ENCODE measurements at regions not wholly inside any gene's neighbourhood (a gene's known extent, or its start where the extent isn't known, plus 50 kb on each side); places are given as distances from the start of the nearest gene placed in this dataset.

DNA sequence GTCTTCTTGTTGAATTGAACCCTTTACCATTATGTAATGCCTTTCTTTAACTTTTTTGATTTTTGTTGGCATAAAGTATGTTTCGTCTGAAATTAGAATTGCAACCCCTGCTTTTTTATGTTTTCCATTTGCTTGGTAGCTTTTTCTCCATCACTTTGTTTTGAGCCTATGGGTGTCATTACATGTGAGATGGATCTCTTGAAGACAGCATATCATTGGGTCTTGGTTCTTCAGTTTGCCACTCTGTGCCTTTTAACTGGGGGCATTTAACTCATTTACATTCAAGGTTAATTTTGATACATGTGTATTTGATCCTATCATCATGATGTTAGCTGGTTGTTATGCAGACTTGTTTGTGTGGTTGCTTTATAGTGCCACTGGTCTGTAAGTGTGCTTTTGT lies 489.4 kb upstream of the TNP1 start:
- TF ChIP-seq, protein P1, sequence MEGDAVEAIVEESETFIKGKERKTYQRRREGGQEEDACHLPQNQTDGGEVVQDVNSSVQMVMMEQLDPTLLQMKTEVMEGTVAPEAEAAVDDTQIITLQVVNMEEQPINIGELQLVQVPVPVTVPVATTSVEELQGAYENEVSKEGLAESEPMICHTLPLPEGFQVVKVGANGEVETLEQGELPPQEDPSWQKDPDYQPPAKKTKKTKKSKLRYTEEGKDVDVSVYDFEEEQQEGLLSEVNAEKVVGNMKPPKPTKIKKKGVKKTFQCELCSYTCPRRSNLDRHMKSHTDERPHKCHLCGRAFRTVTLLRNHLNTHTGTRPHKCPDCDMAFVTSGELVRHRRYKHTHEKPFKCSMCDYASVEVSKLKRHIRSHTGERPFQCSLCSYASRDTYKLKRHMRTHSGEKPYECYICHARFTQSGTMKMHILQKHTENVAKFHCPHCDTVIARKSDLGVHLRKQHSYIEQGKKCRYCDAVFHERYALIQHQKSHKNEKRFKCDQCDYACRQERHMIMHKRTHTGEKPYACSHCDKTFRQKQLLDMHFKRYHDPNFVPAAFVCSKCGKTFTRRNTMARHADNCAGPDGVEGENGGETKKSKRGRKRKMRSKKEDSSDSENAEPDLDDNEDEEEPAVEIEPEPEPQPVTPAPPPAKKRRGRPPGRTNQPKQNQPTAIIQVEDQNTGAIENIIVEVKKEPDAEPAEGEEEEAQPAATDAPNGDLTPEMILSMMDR (IDR thresholded peaks at IDR 0.05), result no peak
- TF ChIP-seq POLR2A (IDR thresholded peaks at IDR 0.05), result no peak

All from testis (tissue), 2 donors.